ENCODE measurements at regions not wholly inside any gene's neighbourhood (a gene's known extent, or its start where the extent isn't known, plus 50 kb on each side); places are given as distances from the start of the nearest gene placed in this dataset.
A peak's percentile ranks its signal among the peaks of the same experiment; 100 is the strongest.

GRCh38 chr6:6810727-6811126 lies 222.2 kb downstream of the LY86 start:
- DNase-seq (ENCODE audit: extremely low spot score), result peak; percentile 59
- ChIA-PET POLR2A (no interaction called here), CTCF (interaction anchor here (0.9 to 1.4 kb wide), 2 partner anchors 11 to 21 kb away, joined by 3 read pairs; no protein-coding TSS in a partner anchor)
- TF ChIP-seq CTCF (IDR thresholded peaks at IDR 0.05; ENCODE audit: control extremely low read depth, extremely low read depth, low read depth, missing control alignments), result no peak

DNA sequence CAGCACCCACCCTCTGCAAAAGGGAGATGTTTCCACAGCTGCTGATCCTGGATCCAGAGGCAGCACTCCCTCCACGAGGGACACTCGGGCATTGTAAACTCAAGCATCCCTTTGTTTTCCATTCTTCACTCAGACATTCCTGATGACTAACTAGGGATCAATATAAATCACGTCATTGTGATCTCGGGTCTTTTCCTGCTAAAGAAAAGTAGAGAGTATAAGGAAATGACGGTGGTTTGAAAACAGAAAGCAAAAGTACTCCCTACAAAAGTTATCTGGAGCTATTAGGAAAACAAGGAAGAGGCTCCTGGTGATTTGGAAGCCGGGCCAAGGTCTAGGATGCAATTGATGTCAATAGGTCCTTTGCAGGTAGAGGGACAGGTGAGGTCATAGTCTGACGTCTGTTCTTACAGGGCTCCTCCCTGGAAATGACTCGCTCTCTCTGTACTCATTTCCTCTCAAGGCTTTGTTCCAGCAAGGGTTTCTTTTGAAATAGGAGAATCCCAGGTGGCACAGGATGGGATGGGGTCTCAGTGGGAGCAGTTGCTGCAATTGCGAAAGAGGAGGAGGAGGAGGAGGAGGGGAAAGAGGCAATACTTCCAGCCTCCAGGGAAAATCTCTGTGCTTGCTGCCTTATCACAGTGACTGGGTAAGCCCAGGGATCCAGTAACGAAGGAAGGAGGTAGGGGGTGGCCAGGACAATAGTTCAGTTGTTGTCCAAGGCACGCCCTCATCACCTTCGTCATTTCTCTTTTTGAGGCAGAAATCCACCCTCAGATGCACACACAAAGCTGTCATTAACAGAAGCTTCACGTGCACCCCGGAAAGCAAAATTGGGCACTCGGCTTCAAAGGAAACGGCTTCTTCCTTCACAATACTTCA lies 222.8 kb downstream of the LY86 start:
- no peak for TF ChIP-seq CTCF (IDR thresholded peaks at IDR 0.05; ENCODE audit: control extremely low read depth, extremely low read depth, low read depth, missing control alignments)
- ChIA-PET CTCF (interaction anchor here (0.9 to 1.4 kb wide), 4 partner anchors 12 to 22 kb away, joined by 3 to 4 read pairs (median 3); no protein-coding TSS in a partner anchor), POLR2A (no interaction called here)
- no peak for DNase-seq (ENCODE audit: extremely low spot score)

- TF ChIP-seq CTCF (IDR thresholded peaks at IDR 0.05; ENCODE audit: control extremely low read depth, extremely low read depth, low read depth, missing control alignments), result no peak
- POLR2A ChIA-PET, result no interaction called here
- CTCF ChIA-PET, result interaction anchor here (1.1 to 1.4 kb wide), 2 partner anchors 16 to 18 kb away, joined by 3 to 4 read pairs; no protein-coding TSS in a partner anchor
- no peak for DNase-seq (ENCODE audit: extremely low spot score)
Observed at GRCh38 chr6:6812427-6812826, 223.9 kb downstream of the LY86 start.

DNA sequence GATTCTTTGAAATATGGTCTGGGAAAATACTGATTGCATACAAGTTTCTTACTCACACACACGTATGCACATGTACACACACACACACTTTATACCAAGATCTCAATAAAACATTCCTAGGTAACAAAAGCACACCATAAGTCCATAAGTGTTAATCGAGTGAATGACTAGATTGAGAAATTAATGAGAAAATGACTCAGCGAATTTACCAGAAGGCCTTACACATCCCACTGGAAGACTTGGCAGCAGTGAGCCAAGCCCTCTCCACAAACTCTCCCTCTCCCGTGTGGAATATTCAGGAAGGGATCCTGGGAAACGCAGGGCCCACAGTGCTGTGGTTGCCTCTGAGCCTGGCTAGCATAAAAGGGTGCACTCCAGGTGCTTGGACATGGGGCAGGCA lies 227.2 kb downstream of the LY86 start:
- TF ChIP-seq CTCF (IDR thresholded peaks at IDR 0.05; ENCODE audit: control extremely low read depth, extremely low read depth, low read depth, missing control alignments), result no peak
- CTCF ChIA-PET, result interaction anchor here (1.1 to 2.1 kb wide), 2 partner anchors 8 to 15 kb away, joined by 3 to 8 read pairs; no protein-coding TSS in a partner anchor
- POLR2A ChIA-PET, result no interaction called here
- DNase-seq (ENCODE audit: extremely low spot score), result no peak

DNA sequence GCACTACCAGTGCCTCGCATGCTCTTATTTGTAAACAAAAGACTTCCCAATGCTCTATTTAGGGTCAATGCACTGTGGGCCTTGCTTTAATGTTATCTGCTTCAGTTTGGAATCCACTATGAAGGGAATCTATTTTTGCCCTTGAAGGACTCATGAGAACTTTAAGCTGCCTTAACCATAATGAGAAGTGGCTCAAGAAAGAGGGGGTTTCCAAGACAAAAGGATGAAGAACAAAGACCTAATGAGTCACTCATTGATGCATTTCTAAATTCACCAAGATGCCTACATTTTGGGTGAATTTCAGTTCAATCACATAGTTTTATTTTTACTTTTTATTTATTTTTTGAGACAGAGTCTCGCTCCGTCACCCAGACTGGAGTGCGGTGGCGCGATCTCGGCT lies 228.2 kb downstream of the LY86 start:
- DNase-seq (ENCODE audit: extremely low spot score), result peak; percentile 58
- no peak for TF ChIP-seq CTCF (IDR thresholded peaks at IDR 0.05; ENCODE audit: control extremely low read depth, extremely low read depth, low read depth, missing control alignments)
- ChIA-PET CTCF (interaction anchor here (1.0 to 2.1 kb wide), 2 partner anchors 9 kb away, joined by 4 to 8 read pairs; no protein-coding TSS in a partner anchor), POLR2A (no interaction called here)

DNA sequence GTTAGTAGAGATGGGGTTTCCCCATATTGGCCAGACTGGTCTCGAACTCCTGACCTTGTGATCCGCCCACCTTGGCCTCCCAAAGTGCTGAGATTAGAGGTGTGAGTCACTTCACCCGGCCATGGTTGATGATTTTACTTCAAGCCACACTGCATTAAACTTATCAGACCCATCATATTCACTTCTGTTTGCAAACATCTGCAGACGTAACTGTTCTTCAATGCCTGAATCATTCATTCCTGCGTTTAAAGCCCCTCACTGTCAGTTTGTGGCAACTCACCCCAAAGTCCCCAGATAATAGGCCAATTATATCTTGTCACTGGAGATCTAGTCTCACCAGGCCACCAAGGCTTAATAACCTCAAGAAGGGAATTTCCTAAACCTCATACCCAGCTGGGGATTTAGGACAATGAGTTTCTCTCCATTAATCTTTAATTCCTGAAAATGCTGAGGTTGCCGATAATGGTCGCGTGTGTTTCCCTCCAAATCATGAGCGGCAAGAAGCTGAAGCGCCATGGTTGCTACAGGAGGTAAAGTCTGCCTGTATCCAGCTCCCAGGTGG lies 229.6 kb downstream of the LY86 start:
- no peak for DNase-seq (ENCODE audit: extremely low spot score)
- CTCF ChIA-PET, result interaction anchor here (2.1 kb wide), 1 partner anchor 11 kb away, joined by 8 read pairs; no protein-coding TSS in a partner anchor
- no peak for TF ChIP-seq CTCF (IDR thresholded peaks at IDR 0.05; ENCODE audit: control extremely low read depth, extremely low read depth, low read depth, missing control alignments)
- POLR2A ChIA-PET, result no interaction called here
